VCaP (cell line): ENCODE measurements at regions not wholly inside any gene's neighbourhood (a gene's known extent, or its start where the extent isn't known, plus 50 kb on each side); places are given as distances from the start of the nearest gene placed in this dataset.

Experiments used
- H3K27ac ChIP-seq: fragments of 450-650 bp; 2 replicates; pipeline ENCODE4 v1.5.1; 2017
- CTCF ChIP-seq: fragments of 450-650 bp; conservative IDR thresholded peaks from 2 replicates; pipeline ENCODE4 v1.5.1; 2017; ENCODE audit warnings: mild to moderate bottlenecking, moderate library complexity

GRCh38 chr17:14926073-14926472 is 339.1 kb downstream of the PMP22 start:
- H3K27ac ChIP-seq = no peak overlapping the region
- TF ChIP-seq CTCF = no peak

- no peak overlapping the region for H3K27ac ChIP-seq
- TF ChIP-seq CTCF = no peak
These were observed 339.6 kb downstream of the PMP22 start for GRCh38 chr17:14925498-14925897.

- TF ChIP-seq CTCF = no peak
- no peak overlapping the region for H3K27ac ChIP-seq
These were observed 341.1 kb downstream of the PMP22 start for GRCh38 chr17:14923981-14924380.

- TF ChIP-seq CTCF = no peak
- H3K27ac ChIP-seq = no peak overlapping the region
These were observed 342.7 kb downstream of the PMP22 start for GRCh38 chr17:14922411-14922810.

GRCh38 chr17:14921936-14922335 is 343.2 kb downstream of the PMP22 start:
- no peak for TF ChIP-seq CTCF
- H3K27ac ChIP-seq = no peak overlapping the region

GRCh38 chr17:14919631-14920213 is 345.4 kb downstream of the PMP22 start:
- H3K27ac ChIP-seq = no peak overlapping the region
- no peak for TF ChIP-seq CTCF

- no peak overlapping the region for H3K27ac ChIP-seq
- no peak for TF ChIP-seq CTCF
These were observed 346.0 kb downstream of the PMP22 start for GRCh38 chr17:14919094-14919493.
